K562 (cell line): ENCODE measurements at regions not wholly inside any gene's neighbourhood (a gene's known extent, or its start where the extent isn't known, plus 50 kb on each side); places are given as distances from the start of the nearest gene placed in this dataset.

Experiments
- CCAR2 ChIP-seq: fragments of 200-400 bp; formaldehyde crosslinking; IDR thresholded peaks from 2 replicates; pipeline ENCODE4 v1.6.1; 2017; ENCODE audit warnings: mild to moderate bottlenecking, low read depth, low read length
- CTCF ChIP-seq, 3 experiments: IDR thresholded peaks in 2 of 3; conservative IDR thresholded peaks in 1 of 3; 2 replicates each; pipeline ENCODE4 v1.5.1; 2011 to 2012; ENCODE audit warnings: low read length in 3 of 3, mild to moderate bottlenecking in 3 of 3, control low read depth in 2 of 3, improper control_type of control experiment in 1 of 3, inconsistent platforms in 1 of 3, low read depth in 1 of 3, mixed read lengths in 1 of 3, moderate library complexity in 1 of 3; ENCODE audit not compliant: insufficient read depth in 2 of 3
- EZH2 ChIP-seq: IDR thresholded peaks from 2 replicates; pipeline ENCODE4 v1.6.1; 2012; ENCODE audit warnings: low read depth, mild to moderate bottlenecking, inconsistent platforms, low read length, borderline replicate concordance
- GABPA ChIP-seq: fragments of 200-800 bp; sonication (Bioruptor generic); conservative IDR thresholded peaks from 2 replicates; pipeline ENCODE4 v1.6.1; 2016; ENCODE audit warnings: low read depth, missing genetic modification characterization, missing compliant biosample characterization
- POLR2A ChIP-seq: fragments of 450-650 bp; conservative IDR thresholded peaks from 2 replicates; pipeline ENCODE4 v1.6.1; 2016
- SMARCE1 ChIP-seq: fragments of 450-650 bp; IDR thresholded peaks from 2 replicates; pipeline ENCODE4 v1.7.1; 2016; ENCODE audit warnings: mild to moderate bottlenecking
- TCF7 ChIP-seq: sonication (generic); IDR thresholded peaks from 2 replicates; pipeline ENCODE4 v1.6.1; 2016; ENCODE audit warnings: antibody characterized with exemption, borderline replicate concordance
- ZBTB7A ChIP-seq: IDR thresholded peaks from 2 replicates; pipeline ENCODE4 v1.6.1; 2011; ENCODE audit warnings: low read depth, mild to moderate bottlenecking, low read length, moderate library complexity, borderline replicate concordance; ENCODE audit not compliant: control insufficient read depth
- TF ChIP-seq, protein P1 (sequence below): sonication (generic); formaldehyde crosslinking; IDR thresholded peaks from 2 replicates; pipeline ENCODE4 v1.8.0; 2022; ENCODE audit warnings: mild to moderate bottlenecking, missing genetic modification reagents

GRCh38 chr4:136112116-136112515 is 1420.2 kb downstream of the PCDH18 start:
- TF ChIP-seq, protein P1, sequence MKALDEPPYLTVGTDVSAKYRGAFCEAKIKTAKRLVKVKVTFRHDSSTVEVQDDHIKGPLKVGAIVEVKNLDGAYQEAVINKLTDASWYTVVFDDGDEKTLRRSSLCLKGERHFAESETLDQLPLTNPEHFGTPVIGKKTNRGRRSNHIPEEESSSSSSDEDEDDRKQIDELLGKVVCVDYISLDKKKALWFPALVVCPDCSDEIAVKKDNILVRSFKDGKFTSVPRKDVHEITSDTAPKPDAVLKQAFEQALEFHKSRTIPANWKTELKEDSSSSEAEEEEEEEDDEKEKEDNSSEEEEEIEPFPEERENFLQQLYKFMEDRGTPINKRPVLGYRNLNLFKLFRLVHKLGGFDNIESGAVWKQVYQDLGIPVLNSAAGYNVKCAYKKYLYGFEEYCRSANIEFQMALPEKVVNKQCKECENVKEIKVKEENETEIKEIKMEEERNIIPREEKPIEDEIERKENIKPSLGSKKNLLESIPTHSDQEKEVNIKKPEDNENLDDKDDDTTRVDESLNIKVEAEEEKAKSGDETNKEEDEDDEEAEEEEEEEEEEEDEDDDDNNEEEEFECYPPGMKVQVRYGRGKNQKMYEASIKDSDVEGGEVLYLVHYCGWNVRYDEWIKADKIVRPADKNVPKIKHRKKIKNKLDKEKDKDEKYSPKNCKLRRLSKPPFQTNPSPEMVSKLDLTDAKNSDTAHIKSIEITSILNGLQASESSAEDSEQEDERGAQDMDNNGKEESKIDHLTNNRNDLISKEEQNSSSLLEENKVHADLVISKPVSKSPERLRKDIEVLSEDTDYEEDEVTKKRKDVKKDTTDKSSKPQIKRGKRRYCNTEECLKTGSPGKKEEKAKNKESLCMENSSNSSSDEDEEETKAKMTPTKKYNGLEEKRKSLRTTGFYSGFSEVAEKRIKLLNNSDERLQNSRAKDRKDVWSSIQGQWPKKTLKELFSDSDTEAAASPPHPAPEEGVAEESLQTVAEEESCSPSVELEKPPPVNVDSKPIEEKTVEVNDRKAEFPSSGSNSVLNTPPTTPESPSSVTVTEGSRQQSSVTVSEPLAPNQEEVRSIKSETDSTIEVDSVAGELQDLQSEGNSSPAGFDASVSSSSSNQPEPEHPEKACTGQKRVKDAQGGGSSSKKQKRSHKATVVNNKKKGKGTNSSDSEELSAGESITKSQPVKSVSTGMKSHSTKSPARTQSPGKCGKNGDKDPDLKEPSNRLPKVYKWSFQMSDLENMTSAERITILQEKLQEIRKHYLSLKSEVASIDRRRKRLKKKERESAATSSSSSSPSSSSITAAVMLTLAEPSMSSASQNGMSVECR (CRISPR knock-in tag), result no peak
- TF ChIP-seq CTCF (IDR thresholded peaks at IDR 0.05 in 2 of 3, conservative IDR thresholded peaks at IDR 0.05 in 1 of 3; ENCODE audit: insufficient read depth in 2 of 3, low read depth in 1 of 3, low read length in 3 of 3) (no peak), POLR2A (no peak), EZH2 (no peak), SMARCE1 (no peak), ZBTB7A (no peak), GABPA (tag) (no peak), TCF7 (no peak), CCAR2 (no peak)
